Panc1 (cell line): ENCODE measurements at regions not wholly inside any gene's neighbourhood (a gene's known extent, or its start where the extent isn't known, plus 50 kb on each side); places are given as distances from the start of the nearest gene placed in this dataset.
"Not testable (repeated sequence)": the region's sequence is repeated elsewhere in the genome, so short reads cannot be mapped to it uniquely, and the experiment has no call there.

ENCODE experiments used
- ATAC-seq: fragments of 200-7000 bp; cut with Tn5 transposase; 2 replicates; pipeline ENCODE4 v1.9.1; 2020; ENCODE audit warnings: mild to moderate bottlenecking, moderate library complexity
- BruUV-seq: library from RNA; stranded (reverse); fragments of 400-500 nt; replicated peaks from 2 replicates; lab custom pipeline; 2021; lab: Mats Ljungman, UMichigan
- CTCF ChIA-PET: fragments of 300-600 bp; sonication (Branson Sonifier 250); formaldehyde crosslinking; loops from one replicate; lab custom pipeline; 2022; ENCODE audit warnings: antibody characterized with exemption; lab: Charles Lee
- POLR2A ChIA-PET: fragments of 300-600 bp; sonication (Branson Sonifier 250); formaldehyde crosslinking; loops from one replicate; lab custom pipeline; 2022; ENCODE audit warnings: antibody characterized with exemption; lab: Charles Lee
- DNase-seq: peaks from one replicate; pipeline ENCODE4 v3.0.0-alpha.2; 2010; ENCODE audit warnings: low read depth, low spot score
- H3K27ac ChIP-seq: 2 replicates; pipeline ENCODE4 v1.5.1; 2011; ENCODE audit warnings: mild to moderate bottlenecking, low read length, inconsistent platforms
- H3K27me3 ChIP-seq: fragments of 200-500 bp; sonication (Bioruptor generic); 2 replicates; pipeline ENCODE4 v1.6.0; 2014; ENCODE audit warnings: low read length, inconsistent platforms; ENCODE audit not compliant: control insufficient read depth, insufficient read depth
- H3K36me3 ChIP-seq: fragments of 200-500 bp; sonication (Bioruptor generic); 2 replicates; pipeline ENCODE4 v1.5.1; 2014; ENCODE audit warnings: inconsistent platforms, mild to moderate bottlenecking, low read length, moderate library complexity; ENCODE audit not compliant: control insufficient read depth, insufficient read depth
- H3K4me1 ChIP-seq: 2 replicates; pipeline ENCODE4 v1.5.1; 2011; ENCODE audit warnings: inconsistent platforms, mild to moderate bottlenecking, low read length, moderate library complexity; ENCODE audit not compliant: control insufficient read depth, insufficient read depth
- H3K4me3 ChIP-seq, 2 experiments: 2 replicates each; pipeline ENCODE4 v1.5.1; 2011 to 2012; ENCODE audit warnings: low read depth in 2 of 2, low read length in 2 of 2, mild to moderate bottlenecking in 2 of 2, inconsistent platforms in 1 of 2, moderate library complexity in 1 of 2
- H3K9me3 ChIP-seq: fragments of 200-500 bp; sonication (Bioruptor generic); 2 replicates; pipeline ENCODE4 v1.5.1; 2014; ENCODE audit warnings: low read depth, mild to moderate bottlenecking, inconsistent platforms, low read length, moderate library complexity; ENCODE audit not compliant: control insufficient read depth, insufficient read depth
- CTCF ChIP-seq: fragments of 450-650 bp; IDR thresholded peaks from 2 replicates; pipeline ENCODE4 v1.5.1; 2017; ENCODE audit warnings: mild to moderate bottlenecking
- POLR2AphosphoS5 ChIP-seq: IDR thresholded peaks from 2 replicates; pipeline ENCODE4 v1.6.1; 2012; ENCODE audit warnings: mild to moderate bottlenecking, low read depth, low read length, moderate library complexity
- SIN3A ChIP-seq: IDR thresholded peaks from 2 replicates; pipeline ENCODE4 v1.6.1; 2012; ENCODE audit warnings: low read depth, mild to moderate bottlenecking, low read length, moderate library complexity, borderline replicate concordance; ENCODE audit not compliant: insufficient read depth
- TCF7L2 ChIP-seq: IDR thresholded peaks from 2 replicates; pipeline ENCODE4 v1.6.1; 2011; ENCODE audit warnings: mild to moderate bottlenecking, low read depth, low read length, inconsistent platforms
- in situ Hi-C: cut with HindIII; loops from 2 replicates; pipeline ENCODE4 v1.10.0; 2016; ENCODE audit warnings: low sequenced_read_pairs, low pct_unique_long_range_greater_than_20kb
- intact Hi-C: fragments of 100-400 bp; cut with micrococcal nuclease; formaldehyde crosslinking; loops from one replicate; pipeline ENCODE4 v1.10.0; 2022; ENCODE audit not compliant: unreplicated experiment
- TF ChIP-seq, protein P1 (sequence below), 2 experiments: IDR thresholded peaks; 2 replicates each; pipeline ENCODE4 v1.6.1; 2011 to 2012; ENCODE audit warnings: low read depth in 2 of 2, control low read depth in 1 of 2, low read length in 1 of 2, mild to moderate bottlenecking in 1 of 2, moderate library complexity in 1 of 2; ENCODE audit not compliant: insufficient read depth in 1 of 2

- Histone ChIP-seq H3K27me3 (no peaks in the 10 kb centered on the region), H3K27ac (no peak overlapping the region), H3K9me3 (no peaks in the 10 kb centered on the region), H3K4me3 (no peak overlapping the region), H3K4me1 (no peaks in the 10 kb centered on the region), H3K36me3 (no peaks in the 10 kb centered on the region)
- no peak for ATAC-seq
- TF ChIP-seq POLR2AphosphoS5, result no peak
- TF ChIP-seq, protein P1, sequence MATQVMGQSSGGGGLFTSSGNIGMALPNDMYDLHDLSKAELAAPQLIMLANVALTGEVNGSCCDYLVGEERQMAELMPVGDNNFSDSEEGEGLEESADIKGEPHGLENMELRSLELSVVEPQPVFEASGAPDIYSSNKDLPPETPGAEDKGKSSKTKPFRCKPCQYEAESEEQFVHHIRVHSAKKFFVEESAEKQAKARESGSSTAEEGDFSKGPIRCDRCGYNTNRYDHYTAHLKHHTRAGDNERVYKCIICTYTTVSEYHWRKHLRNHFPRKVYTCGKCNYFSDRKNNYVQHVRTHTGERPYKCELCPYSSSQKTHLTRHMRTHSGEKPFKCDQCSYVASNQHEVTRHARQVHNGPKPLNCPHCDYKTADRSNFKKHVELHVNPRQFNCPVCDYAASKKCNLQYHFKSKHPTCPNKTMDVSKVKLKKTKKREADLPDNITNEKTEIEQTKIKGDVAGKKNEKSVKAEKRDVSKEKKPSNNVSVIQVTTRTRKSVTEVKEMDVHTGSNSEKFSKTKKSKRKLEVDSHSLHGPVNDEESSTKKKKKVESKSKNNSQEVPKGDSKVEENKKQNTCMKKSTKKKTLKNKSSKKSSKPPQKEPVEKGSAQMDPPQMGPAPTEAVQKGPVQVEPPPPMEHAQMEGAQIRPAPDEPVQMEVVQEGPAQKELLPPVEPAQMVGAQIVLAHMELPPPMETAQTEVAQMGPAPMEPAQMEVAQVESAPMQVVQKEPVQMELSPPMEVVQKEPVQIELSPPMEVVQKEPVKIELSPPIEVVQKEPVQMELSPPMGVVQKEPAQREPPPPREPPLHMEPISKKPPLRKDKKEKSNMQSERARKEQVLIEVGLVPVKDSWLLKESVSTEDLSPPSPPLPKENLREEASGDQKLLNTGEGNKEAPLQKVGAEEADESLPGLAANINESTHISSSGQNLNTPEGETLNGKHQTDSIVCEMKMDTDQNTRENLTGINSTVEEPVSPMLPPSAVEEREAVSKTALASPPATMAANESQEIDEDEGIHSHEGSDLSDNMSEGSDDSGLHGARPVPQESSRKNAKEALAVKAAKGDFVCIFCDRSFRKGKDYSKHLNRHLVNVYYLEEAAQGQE (IDR thresholded peaks at IDR 0.05; ENCODE audit: insufficient read depth in 1 of 2, low read depth in 2 of 2, low read length in 1 of 2), result no peak
- no peak for TF ChIP-seq TCF7L2
- no peak for TF ChIP-seq CTCF
- no peak for TF ChIP-seq SIN3A
- ChIA-PET CTCF (no interaction called here), POLR2A (no interaction called here)
- BruUV-seq, result no TSS peak
- DNase-seq, result no peak
- intact Hi-C loops, result no loop called here
- in situ Hi-C loops, result no loop called here
These were observed 614.4 kb upstream of the INTU start for GRCh38 chr4:127018381-127018780.

DNA sequence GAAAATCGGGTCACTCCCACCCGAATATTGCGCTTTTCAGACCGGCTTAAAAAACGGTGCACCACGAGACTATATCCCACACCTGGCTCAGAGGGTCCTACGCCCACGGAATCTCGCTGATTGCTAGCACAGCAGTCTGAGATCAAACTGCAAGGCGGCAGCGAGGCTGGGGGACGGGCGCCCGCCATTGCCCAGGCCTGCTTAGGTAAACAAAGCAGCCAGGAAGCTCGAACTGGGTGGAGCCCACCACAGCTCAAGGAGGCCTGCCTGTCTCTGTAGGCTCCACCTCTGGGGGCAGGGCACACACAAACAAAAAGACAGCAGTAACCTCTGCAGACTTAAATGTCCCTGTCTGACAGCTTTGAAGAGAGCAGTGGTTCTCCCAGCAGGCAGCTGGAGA, 611.9 kb upstream of the INTU start:
- H3K36me3 ChIP-seq, H3K4me1 ChIP-seq, intact Hi-C loops, BruUV-seq, H3K27ac ChIP-seq, in situ Hi-C loops, H3K27me3 ChIP-seq, CTCF ChIA-PET, DNase-seq, POLR2A ChIA-PET, ATAC-seq, H3K9me3 ChIP-seq, H3K4me3 ChIP-seq: not testable (repeated sequence)

GRCh38 chr4:127036296-127036695, 596.5 kb upstream of the INTU start:
- no peaks in the 10 kb centered on the region for H3K4me1 ChIP-seq
- no TSS peak for BruUV-seq
- no peaks in the 10 kb centered on the region for H3K9me3 ChIP-seq
- no peak overlapping the region for H3K27ac ChIP-seq
- intact Hi-C loops, result no loop called here
- no peak overlapping the region for H3K4me3 ChIP-seq
- in situ Hi-C loops, result no loop called here
- ChIA-PET POLR2A (no interaction called here), CTCF (no interaction called here)
- H3K27me3 ChIP-seq, result no peaks in the 10 kb centered on the region
- H3K36me3 ChIP-seq, result no peaks in the 10 kb centered on the region
- ATAC-seq, result no peak
- TF ChIP-seq SIN3A (no peak), CTCF (no peak), POLR2AphosphoS5 (no peak), TCF7L2 (no peak)
- TF ChIP-seq, protein P1 (IDR thresholded peaks at IDR 0.05; ENCODE audit: insufficient read depth in 1 of 2, low read depth in 2 of 2, low read length in 1 of 2), result no peak
- DNase-seq, result no peak
